ENCODE measurements at regions not wholly inside any gene's neighbourhood (a gene's known extent, or its start where the extent isn't known, plus 50 kb on each side); places are given as distances from the start of the nearest gene placed in this dataset.

DNA sequence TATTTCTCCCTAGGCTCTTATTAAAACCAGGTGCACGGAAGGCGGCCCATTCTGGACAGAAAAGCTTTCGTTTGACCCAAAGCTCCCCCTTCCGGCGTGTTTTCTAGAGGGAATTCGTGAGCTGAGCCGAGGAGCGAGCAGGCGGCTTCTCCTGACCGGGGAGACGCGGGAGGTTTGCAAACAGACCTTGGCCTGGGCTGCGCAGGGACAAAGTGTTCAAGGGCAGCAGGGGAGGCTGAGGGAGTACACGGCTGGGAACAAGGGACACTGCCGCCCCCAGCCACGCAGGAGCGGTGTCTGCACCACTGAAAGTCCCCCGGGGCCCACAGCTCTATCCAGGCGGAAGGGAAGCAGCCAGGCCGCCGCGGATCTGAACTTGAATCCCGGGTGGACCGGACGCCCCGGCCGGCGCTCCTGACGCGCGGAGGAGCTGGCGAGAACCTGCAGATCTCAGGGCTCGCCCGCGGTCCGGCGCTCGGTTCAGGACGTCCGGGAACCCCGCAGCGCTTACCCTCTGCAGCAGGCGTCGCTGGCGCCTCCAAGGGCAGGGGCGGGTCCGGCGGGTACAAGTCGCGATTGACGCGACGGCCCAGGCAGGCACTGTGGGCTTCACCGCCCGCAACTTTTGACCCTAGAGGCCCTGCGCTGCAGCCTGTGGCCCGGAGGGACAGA, 101.9 kb downstream of the WT1 start:
- Histone ChIP-seq H2BK120ac (ENCODE audit: insufficient read depth, low read length, poor library complexity) (no peak overlapping the region), H3K18ac (ENCODE audit: low read length) (peak overlapping the region; percentile 12), H3K9ac (ENCODE audit: low read length) (no peak overlapping the region), H3K14ac (ENCODE audit: low read length) (peak overlapping the region; percentile 73), H4K8ac (ENCODE audit: low read depth, low read length) (peak overlapping the region; percentile 86), H4K91ac (ENCODE audit: low read depth, low read length) (peak overlapping the region; percentile 63), H3K9me3 (ENCODE audit: insufficient read depth, low read depth, low read length) (no peaks in the 10 kb centered on the region), H4K12ac (ENCODE audit: low read depth, low read length) (peak overlapping the region; percentile 58), H2BK5ac (ENCODE audit: low read depth, low read length, poor library complexity) (no peak overlapping the region), H3K27me3 (ENCODE audit: insufficient read depth, low read length) (no peaks in the 10 kb centered on the region), H3K4ac (ENCODE audit: low read depth, low read length) (no peak overlapping the region), H3K36me3 (ENCODE audit: control insufficient read depth in 1 of 2, insufficient read depth in 2 of 2, low read length in 2 of 2) (no peaks in the 10 kb centered on the region), H3K23ac (ENCODE audit: low read length) (no peak overlapping the region), H3K27ac (ENCODE audit: low read depth, low read length) (no peak overlapping the region), H3K79me2 (ENCODE audit: control insufficient read depth, insufficient read depth, low read length, poor library complexity) (peaks cover 2% of the 10 kb centered on the region), H2AFZ (ENCODE audit: insufficient read depth, low read length, poor library complexity) (peak overlapping the region; percentile 87), H2BK12ac (ENCODE audit: low read length) (peak overlapping the region; percentile 19), H2AK5ac (ENCODE audit: low read length) (no peak overlapping the region), H3K4me2 (ENCODE audit: low read length) (peak overlapping the region; percentile 74), H3K4me1 (ENCODE audit: control insufficient read depth in 1 of 2, insufficient read depth in 2 of 2, low read length in 2 of 2) (peaks cover 8 to 9% of the 10 kb centered on the region in 2 experiments), H3K79me1 (ENCODE audit: low read length) (peaks cover 6% of the 10 kb centered on the region), H3K4me3 (ENCODE audit: low read depth, low read length) (peak overlapping the region; percentile 58)
- DNase-seq, result peak; percentile 48 to 79
- WGBS (ENCODE audit: extremely low coverage, insufficient coverage, insufficient read length), result no CpG with 5 or more reads among the region's 57 CpGs

DNA sequence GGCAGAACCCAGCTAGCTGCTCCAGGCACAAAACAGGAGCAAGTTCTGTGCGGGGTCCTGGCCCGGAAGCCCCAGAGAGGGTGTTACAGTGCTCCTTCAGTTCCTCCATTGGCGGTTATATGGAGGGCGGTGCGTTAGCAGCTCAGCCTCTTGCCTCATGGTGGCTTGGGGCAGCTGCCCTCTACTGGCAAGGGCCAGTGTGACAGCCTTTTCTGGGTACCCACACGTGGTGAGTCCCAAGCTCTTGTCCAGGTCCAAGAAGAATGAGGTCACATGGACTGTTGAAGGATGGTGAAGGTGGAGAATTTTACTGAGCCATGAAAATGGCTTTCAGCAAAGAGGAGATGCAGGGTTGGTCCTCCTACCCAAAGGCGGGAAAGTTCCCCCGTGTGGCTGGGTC, 100.5 kb downstream of the WT1 start:
- H3K79me2 ChIP-seq (ENCODE audit: control insufficient read depth, insufficient read depth, low read length, poor library complexity), result peaks cover 2% of the 10 kb centered on the region
- no peak overlapping the region for H3K4ac ChIP-seq (ENCODE audit: low read depth, low read length)
- H3K36me3 ChIP-seq (ENCODE audit: control insufficient read depth in 1 of 2, insufficient read depth in 2 of 2, low read length in 2 of 2), result no peaks in the 10 kb centered on the region
- no peak overlapping the region for H2BK12ac ChIP-seq (ENCODE audit: low read length)
- no peaks in the 10 kb centered on the region for H3K27me3 ChIP-seq (ENCODE audit: insufficient read depth, low read length)
- no peak overlapping the region for H3K4me2 ChIP-seq (ENCODE audit: low read length)
- H2AFZ ChIP-seq (ENCODE audit: insufficient read depth, low read length, poor library complexity), result no peak overlapping the region
- no peak overlapping the region for H4K91ac ChIP-seq (ENCODE audit: low read depth, low read length)
- no peak overlapping the region for H3K9ac ChIP-seq (ENCODE audit: low read length)
- H3K4me3 ChIP-seq (ENCODE audit: low read depth, low read length), result no peak overlapping the region
- no peak overlapping the region for H3K23ac ChIP-seq (ENCODE audit: low read length)
- WGBS (ENCODE audit: extremely low coverage, insufficient coverage, insufficient read length), result no CpG with 5 or more reads among the region's 8 CpGs
- H2BK120ac ChIP-seq (ENCODE audit: insufficient read depth, low read length, poor library complexity), result no peak overlapping the region
- H3K79me1 ChIP-seq (ENCODE audit: low read length), result peaks cover 6% of the 10 kb centered on the region
- H4K12ac ChIP-seq (ENCODE audit: low read depth, low read length), result no peak overlapping the region
- H3K14ac ChIP-seq (ENCODE audit: low read length), result no peak overlapping the region
- no peaks in the 10 kb centered on the region for H3K9me3 ChIP-seq (ENCODE audit: insufficient read depth, low read depth, low read length)
- no peak overlapping the region for H2AK5ac ChIP-seq (ENCODE audit: low read length)
- no peak overlapping the region for H3K27ac ChIP-seq (ENCODE audit: low read depth, low read length)
- peak; percentile 27 to 55 for DNase-seq
- H3K4me1 ChIP-seq (ENCODE audit: control insufficient read depth in 1 of 2, insufficient read depth in 2 of 2, low read length in 2 of 2), result peaks cover 8 to 9% of the 10 kb centered on the region in 2 experiments
- H2BK5ac ChIP-seq (ENCODE audit: low read depth, low read length, poor library complexity), result no peak overlapping the region
- H4K8ac ChIP-seq (ENCODE audit: low read depth, low read length), result no peak overlapping the region
- no peak overlapping the region for H3K18ac ChIP-seq (ENCODE audit: low read length)

Data from trophoblast cell (in vitro differentiated cells and primary cell).